ENCODE measurements at regions not wholly inside any gene's neighbourhood (a gene's known extent, or its start where the extent isn't known, plus 50 kb on each side); places are given as distances from the start of the nearest gene placed in this dataset.

DNA sequence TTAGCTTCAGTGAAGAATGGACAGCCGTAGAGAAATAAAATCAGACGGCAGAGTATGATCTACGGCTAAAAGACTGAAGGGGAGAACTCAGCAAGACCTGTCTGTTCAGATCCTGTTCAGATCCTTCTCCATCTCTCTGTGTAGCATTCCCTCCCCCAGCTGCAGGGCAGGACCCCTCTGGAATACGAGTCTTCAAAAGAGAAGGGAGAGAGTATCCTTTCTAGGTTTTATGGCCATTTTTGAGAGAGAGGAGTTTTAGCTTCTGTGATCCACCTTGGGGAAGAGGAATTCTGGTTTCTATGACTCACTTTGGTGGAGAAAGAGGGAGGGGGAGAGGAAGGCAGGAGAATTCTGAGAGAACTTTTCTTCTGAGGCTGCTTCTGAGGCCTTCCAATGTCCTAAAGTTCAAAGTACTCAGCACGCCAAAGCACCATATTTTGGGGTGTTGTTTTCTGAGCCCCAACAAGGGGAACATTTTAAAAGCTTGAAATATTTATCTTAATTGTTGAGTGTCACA, 194.4 kb upstream of the TLE4 start:
- no peak overlapping the region for H3K4me3 ChIP-seq (ENCODE audit: low read depth, low read length)
- DNase-seq (ENCODE audit: low read depth) = no peak

DNA sequence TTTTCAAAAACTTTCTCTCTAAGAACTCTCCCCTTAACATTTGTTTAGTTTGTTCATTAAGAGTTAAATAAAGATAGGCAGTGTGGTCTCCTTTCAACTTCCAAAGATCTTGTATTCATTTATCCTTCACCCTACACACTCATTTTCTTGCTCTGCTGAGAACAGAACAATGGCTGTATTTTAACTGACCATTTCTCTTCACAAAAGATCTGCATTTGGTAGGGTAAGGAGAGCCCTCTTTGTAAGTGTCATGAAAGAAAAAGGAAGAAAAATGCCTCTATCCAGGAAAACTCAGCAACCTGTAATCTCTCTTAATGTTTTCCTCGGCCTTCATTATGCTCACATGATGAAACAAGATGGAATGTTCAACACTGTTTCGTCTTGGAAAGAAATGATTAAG, 193.7 kb upstream of the TLE4 start:
- H3K4me3 ChIP-seq (ENCODE audit: low read depth, low read length) = no peak overlapping the region
- no peaks in the 10 kb centered on the region for H3K27me3 ChIP-seq (ENCODE audit: control insufficient read depth, insufficient read depth, low read length)
- no peaks in the 10 kb centered on the region for H3K36me3 ChIP-seq (ENCODE audit: control insufficient read depth, insufficient read depth, low read length)
- TF ChIP-seq, protein P1, sequence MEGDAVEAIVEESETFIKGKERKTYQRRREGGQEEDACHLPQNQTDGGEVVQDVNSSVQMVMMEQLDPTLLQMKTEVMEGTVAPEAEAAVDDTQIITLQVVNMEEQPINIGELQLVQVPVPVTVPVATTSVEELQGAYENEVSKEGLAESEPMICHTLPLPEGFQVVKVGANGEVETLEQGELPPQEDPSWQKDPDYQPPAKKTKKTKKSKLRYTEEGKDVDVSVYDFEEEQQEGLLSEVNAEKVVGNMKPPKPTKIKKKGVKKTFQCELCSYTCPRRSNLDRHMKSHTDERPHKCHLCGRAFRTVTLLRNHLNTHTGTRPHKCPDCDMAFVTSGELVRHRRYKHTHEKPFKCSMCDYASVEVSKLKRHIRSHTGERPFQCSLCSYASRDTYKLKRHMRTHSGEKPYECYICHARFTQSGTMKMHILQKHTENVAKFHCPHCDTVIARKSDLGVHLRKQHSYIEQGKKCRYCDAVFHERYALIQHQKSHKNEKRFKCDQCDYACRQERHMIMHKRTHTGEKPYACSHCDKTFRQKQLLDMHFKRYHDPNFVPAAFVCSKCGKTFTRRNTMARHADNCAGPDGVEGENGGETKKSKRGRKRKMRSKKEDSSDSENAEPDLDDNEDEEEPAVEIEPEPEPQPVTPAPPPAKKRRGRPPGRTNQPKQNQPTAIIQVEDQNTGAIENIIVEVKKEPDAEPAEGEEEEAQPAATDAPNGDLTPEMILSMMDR (IDR thresholded peaks at IDR 0.05; ENCODE audit: insufficient read depth, low read length, poor library complexity, severe bottlenecking) = no peak
- DNase-seq (ENCODE audit: low read depth) = no peak

More for the DNA sequence above, 194.4 kb upstream of the TLE4 start:
- Histone ChIP-seq H3K27me3 (ENCODE audit: control insufficient read depth, insufficient read depth, low read length) (no peaks in the 10 kb centered on the region), H3K36me3 (ENCODE audit: control insufficient read depth, insufficient read depth, low read length) (no peaks in the 10 kb centered on the region)
- TF ChIP-seq, protein P1 (IDR thresholded peaks at IDR 0.05; ENCODE audit: insufficient read depth, low read length, poor library complexity, severe bottlenecking) = no peak

DNA sequence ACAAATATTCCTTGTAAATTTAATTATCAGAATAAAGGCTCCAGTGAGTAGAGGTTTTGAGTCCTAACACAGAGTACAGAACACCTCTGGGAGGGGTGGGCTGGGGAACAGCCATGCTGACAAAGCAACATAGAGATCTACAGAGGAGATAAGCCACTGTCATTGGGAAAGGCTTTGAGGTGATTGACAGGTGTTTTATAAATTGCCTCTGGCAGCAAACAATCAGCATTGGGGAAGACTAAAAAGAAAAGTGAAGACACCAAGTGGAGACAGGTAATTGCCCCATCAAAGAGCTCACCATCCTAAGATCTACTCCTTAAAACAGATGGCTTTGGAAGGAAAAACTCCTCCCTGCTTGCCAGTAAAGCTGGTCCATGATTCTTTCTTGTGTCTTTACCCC, 189.7 kb upstream of the TLE4 start:
- DNase-seq (ENCODE audit: low read depth) = no peak
- no peak overlapping the region for H3K4me3 ChIP-seq (ENCODE audit: low read depth, low read length)
- no peaks in the 10 kb centered on the region for H3K27me3 ChIP-seq (ENCODE audit: control insufficient read depth, insufficient read depth, low read length)
- TF ChIP-seq, protein P1 (IDR thresholded peaks at IDR 0.05; ENCODE audit: insufficient read depth, low read length, poor library complexity, severe bottlenecking) = no peak
- no peaks in the 10 kb centered on the region for H3K36me3 ChIP-seq (ENCODE audit: control insufficient read depth, insufficient read depth, low read length)

DNA sequence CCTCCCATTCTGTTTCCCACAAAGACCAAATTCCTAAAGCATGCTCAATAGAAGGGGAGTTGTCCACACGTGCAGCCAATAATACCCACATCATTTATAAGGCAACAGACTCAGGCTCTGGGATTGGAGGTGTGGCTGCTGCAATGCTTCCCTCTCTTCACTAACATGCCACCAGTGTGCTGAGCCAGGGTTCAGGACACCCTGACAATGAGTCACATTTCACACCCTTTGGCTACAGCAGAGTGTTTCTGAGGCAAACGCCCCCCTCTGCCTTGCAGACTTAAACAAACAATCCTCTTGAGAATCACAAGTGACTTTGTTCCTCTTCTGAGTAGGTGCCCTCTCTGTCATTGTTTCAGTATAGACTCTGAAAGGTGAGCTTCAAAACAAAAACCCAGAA, 189.3 kb upstream of the TLE4 start:
- no peaks in the 10 kb centered on the region for H3K27me3 ChIP-seq (ENCODE audit: control insufficient read depth, insufficient read depth, low read length)
- DNase-seq (ENCODE audit: low read depth) = no peak
- no peak overlapping the region for H3K4me3 ChIP-seq (ENCODE audit: low read depth, low read length)
- H3K36me3 ChIP-seq (ENCODE audit: control insufficient read depth, insufficient read depth, low read length) = no peaks in the 10 kb centered on the region
- TF ChIP-seq, protein P1 (IDR thresholded peaks at IDR 0.05; ENCODE audit: insufficient read depth, low read length, poor library complexity, severe bottlenecking) = no peak

DNA sequence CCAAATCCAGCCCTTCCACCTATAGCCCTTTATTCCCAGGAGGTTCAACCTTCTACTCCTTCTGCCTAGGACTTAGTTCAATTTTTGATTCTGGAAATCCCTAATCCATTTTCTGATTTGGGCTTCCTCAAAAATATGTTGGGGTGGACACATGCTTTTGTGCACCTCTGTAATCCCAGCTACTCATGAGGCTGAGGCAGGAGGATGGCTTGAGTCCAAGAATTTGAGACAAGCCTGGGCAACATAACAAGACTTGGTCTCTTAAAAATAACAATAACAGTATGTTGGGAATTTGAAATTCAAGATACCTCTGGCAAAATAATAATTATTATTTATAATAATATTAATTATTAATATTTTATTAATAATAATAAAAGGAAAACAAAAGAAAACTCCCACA, 188.7 kb upstream of the TLE4 start:
- no peaks in the 10 kb centered on the region for H3K27me3 ChIP-seq (ENCODE audit: control insufficient read depth, insufficient read depth, low read length)
- TF ChIP-seq, protein P1 (IDR thresholded peaks at IDR 0.05; ENCODE audit: insufficient read depth, low read length, poor library complexity, severe bottlenecking) = no peak
- DNase-seq (ENCODE audit: low read depth) = no peak
- no peak overlapping the region for H3K4me3 ChIP-seq (ENCODE audit: low read depth, low read length)
- no peaks in the 10 kb centered on the region for H3K36me3 ChIP-seq (ENCODE audit: control insufficient read depth, insufficient read depth, low read length)

DNA sequence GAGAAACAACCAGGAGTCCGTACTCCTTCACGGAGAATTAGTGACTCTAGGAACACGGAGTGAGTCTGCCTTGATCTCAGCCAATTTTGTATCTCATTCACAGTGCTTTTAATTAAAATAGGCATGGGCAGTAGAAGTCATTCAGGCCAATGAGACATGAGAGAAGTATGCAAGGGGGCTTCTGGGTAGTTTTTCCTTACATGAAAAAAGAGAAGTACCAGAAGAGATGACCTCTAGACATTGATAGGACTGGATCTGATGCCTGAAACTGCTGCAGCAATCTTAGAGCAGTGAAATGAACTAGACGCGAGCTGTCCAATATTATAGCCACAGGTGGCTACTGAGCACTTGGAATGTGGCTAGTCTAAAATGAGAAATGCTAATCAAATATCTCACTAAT, 187.7 kb upstream of the TLE4 start:
- Histone ChIP-seq H3K4me3 (ENCODE audit: low read depth, low read length) (no peak overlapping the region), H3K36me3 (ENCODE audit: control insufficient read depth, insufficient read depth, low read length) (no peaks in the 10 kb centered on the region), H3K27me3 (ENCODE audit: control insufficient read depth, insufficient read depth, low read length) (no peaks in the 10 kb centered on the region)
- TF ChIP-seq, protein P1 (IDR thresholded peaks at IDR 0.05; ENCODE audit: insufficient read depth, low read length, poor library complexity, severe bottlenecking) = no peak
- no peak for DNase-seq (ENCODE audit: low read depth)
